ENCODE measurements at regions not wholly inside any gene's neighbourhood (a gene's known extent, or its start where the extent isn't known, plus 50 kb on each side); places are given as distances from the start of the nearest gene placed in this dataset.
"Not testable (repeated sequence)": the region's sequence is repeated elsewhere in the genome, so short reads cannot be mapped to it uniquely, and the experiment has no call there.

DNA sequence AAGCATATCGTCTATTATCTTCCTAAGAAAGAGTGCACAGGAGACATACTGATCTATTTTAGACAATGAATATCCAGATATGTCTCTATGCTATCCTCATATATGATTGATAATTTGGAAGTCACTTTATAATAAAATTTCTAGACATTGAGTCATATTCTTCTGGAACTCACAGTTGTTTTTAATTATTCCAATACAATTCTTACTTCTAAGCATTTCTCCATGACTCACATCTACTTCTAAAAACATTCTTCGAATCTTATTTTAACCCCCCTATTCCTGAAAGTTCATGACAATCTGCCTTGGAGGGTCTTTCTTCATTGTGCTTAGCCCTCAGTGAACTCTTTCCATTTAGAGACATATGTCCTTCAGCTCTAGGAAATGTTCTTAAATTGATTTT, 368.1 kb downstream of the MDFIC start:
- peaks cover 4% of the 10 kb centered on the region for H3K27me3 Mint-ChIP-seq
- no peaks in the 10 kb centered on the region for H3K4me1 Mint-ChIP-seq (ENCODE audit: low read depth)
- H3K27ac Mint-ChIP-seq = no peak overlapping the region
- H3K36me3 Mint-ChIP-seq = no peaks in the 10 kb centered on the region
- no peak overlapping the region for H3K4me3 Mint-ChIP-seq
- no peaks in the 10 kb centered on the region for H3K9me3 Mint-ChIP-seq (ENCODE audit: low read depth)

DNA sequence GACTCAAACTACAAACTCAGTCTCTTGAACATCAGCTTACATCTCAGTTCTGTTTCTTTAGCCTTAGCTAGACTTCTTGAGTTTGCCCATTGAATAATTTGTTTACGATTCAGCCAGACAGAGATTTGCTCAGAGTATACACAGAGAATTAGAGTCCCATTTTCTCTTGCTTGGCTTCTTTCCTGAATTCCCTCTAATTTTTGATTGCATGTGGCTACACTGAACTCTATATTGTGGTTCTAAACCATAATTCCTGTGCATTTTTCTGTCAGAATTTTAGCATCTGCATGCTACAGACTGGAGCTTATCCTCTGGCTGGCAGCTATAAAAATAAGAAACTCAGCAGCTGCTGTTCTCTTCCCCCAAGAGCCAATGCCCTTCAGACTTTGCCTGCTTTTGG, 354.9 kb downstream of the MDFIC start:
- Mint-ChIP-seq H3K27ac (no peak overlapping the region), H3K9me3 (ENCODE audit: low read depth) (no peaks in the 10 kb centered on the region), H3K4me3 (no peak overlapping the region), H3K27me3 (peaks cover 6% of the 10 kb centered on the region), H3K36me3 (no peaks in the 10 kb centered on the region), H3K4me1 (ENCODE audit: low read depth) (no peaks in the 10 kb centered on the region)

DNA sequence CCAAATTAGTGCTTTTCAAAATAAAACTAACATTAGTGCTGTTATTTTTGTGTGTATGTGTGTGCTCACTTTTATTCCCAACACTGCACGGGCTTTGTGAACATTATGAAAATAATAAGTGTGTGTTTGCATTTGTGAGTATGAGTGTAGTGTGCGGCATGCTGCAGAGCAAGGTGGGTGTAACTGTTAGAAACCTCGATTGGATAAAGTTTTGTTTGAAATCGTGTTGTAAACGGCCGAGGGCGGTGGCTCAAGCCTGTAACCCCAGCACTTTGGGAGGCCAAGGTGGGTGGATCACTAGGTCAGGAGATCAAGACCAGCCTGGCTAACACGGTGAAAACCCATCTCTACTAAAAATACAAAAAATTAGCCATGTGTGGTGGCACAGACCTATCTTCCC, 352.0 kb downstream of the MDFIC start:
- not testable (repeated sequence) for H3K27ac Mint-ChIP-seq; H3K4me3 Mint-ChIP-seq; H3K27me3 Mint-ChIP-seq; H3K9me3 Mint-ChIP-seq (ENCODE audit: low read depth); H3K36me3 Mint-ChIP-seq; H3K4me1 Mint-ChIP-seq (ENCODE audit: low read depth)

DNA sequence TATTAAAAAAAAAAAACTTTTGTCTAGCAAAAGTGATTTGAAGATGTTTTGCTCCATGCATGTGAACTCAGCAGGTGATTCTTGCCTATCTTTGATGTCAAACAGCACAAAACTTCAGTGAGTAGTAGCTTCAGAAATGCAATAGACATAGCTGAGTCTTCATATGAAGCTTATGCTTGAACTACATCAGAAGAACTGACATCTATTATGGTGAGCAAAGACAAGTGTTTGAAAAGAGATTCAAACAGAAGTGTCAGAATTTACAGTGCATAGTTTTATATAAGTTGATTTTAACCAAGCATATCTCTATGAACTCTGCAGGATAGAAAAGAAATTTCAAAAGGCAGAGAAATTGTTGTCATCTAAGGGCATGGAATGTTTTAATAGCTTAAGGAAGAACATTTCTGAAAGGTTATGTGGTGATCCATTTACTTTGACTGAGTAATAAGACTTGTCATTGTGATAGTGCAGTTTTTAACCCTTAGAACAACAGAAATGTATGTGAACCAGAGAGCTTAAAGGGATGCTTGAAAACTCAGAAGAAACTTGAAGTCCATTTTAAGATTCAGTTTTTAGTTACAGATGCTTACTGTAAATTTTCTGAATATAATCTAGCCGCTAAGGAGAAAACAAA, 351.4 kb downstream of the MDFIC start:
- Mint-ChIP-seq H3K27ac (no peak overlapping the region), H3K4me1 (ENCODE audit: low read depth) (no peaks in the 10 kb centered on the region), H3K36me3 (no peaks in the 10 kb centered on the region), H3K27me3 (peaks cover 6% of the 10 kb centered on the region), H3K4me3 (no peak overlapping the region), H3K9me3 (ENCODE audit: low read depth) (no peaks in the 10 kb centered on the region)

DNA sequence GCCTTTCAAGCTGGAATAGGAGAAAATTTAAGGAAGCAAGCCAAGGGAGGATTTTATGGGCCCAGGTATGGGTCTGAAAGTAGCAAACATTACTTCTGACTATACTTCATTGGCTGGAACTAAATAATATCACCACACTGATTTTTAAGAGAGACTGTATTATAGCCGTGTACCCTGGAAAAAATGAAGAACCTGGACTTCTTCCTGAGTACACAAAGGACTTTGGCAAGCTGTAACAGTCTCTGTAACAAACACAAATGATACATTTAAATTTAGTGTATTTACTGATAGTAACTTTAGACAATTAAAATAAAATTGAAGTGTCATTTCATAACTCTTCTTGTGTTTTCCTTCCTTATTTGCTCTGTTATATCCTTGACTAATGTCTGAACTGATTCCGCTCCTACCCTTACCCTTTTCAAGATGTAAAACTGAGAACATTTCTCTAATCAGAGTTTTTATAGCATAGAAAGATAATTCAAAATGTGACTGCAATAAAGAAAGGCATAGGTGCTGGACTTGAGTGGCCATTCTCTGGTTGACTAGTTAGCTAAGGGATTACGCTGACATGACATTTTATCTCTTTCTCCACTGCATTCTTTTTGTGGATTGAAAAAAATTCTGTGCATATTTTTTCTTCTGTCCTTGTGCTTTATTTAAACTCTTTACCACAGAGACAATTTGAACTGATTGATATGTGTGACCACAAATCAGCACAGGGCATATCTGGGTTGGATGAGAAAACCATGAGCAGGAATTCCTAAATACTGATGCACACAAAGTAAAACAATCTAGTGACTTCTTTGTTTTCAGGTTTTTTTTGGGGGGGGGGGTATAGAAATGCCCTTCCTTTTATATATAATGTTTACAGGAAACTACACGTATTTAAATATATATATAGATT, 349.7 kb downstream of the MDFIC start:
- H3K27ac Mint-ChIP-seq = no peak overlapping the region
- peaks cover 11% of the 10 kb centered on the region for H3K27me3 Mint-ChIP-seq
- H3K4me3 Mint-ChIP-seq = no peak overlapping the region
- H3K36me3 Mint-ChIP-seq = no peaks in the 10 kb centered on the region
- no peaks in the 10 kb centered on the region for H3K9me3 Mint-ChIP-seq (ENCODE audit: low read depth)
- H3K4me1 Mint-ChIP-seq (ENCODE audit: low read depth) = no peaks in the 10 kb centered on the region

DNA sequence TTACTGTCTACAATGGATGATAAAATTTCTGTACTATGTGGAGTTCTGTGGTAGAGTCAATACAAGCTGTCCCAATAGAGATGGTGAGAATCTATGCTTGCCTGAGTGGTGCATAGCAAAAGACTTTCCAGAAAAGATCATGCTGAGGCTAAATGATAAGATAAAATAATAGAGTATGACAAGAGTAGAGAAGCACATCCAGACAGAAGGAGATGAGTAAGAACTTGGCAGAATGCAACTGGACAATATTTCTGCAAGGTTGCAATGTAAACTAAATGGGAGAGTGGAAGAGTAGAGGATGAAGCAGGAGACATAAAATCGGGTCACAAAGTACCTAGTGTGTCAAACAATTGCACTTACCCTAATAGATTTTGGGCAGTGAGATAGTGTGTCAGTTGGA, 347.6 kb downstream of the MDFIC start:
- Mint-ChIP-seq H3K27ac (no peak overlapping the region), H3K4me3 (no peak overlapping the region), H3K9me3 (ENCODE audit: low read depth) (no peaks in the 10 kb centered on the region), H3K27me3 (peaks cover 17% of the 10 kb centered on the region), H3K36me3 (no peaks in the 10 kb centered on the region), H3K4me1 (ENCODE audit: low read depth) (no peaks in the 10 kb centered on the region)

DNA sequence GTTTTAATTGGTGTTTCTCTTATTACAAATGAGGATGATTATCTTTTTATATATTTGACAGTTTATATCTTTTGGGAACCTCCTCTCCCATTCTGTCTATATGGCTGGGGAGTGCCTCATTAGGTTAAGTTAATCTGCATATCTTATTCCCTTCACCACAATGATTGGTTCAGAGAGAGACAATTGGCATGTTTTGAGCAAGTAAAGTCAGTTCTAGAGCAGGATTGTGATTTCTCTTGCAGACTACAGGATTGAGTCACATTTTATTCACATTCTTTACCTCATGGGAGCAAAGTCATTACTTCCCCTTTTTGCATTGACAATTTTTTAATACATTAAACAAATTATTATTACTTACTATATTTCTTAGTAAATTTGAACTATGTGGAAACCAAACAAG, 345.6 kb downstream of the MDFIC start:
- Mint-ChIP-seq H3K9me3 (ENCODE audit: low read depth) (no peaks in the 10 kb centered on the region), H3K4me3 (no peak overlapping the region), H3K27ac (no peak overlapping the region), H3K27me3 (peaks cover 17% of the 10 kb centered on the region), H3K36me3 (no peaks in the 10 kb centered on the region), H3K4me1 (ENCODE audit: low read depth) (no peaks in the 10 kb centered on the region)

DNA sequence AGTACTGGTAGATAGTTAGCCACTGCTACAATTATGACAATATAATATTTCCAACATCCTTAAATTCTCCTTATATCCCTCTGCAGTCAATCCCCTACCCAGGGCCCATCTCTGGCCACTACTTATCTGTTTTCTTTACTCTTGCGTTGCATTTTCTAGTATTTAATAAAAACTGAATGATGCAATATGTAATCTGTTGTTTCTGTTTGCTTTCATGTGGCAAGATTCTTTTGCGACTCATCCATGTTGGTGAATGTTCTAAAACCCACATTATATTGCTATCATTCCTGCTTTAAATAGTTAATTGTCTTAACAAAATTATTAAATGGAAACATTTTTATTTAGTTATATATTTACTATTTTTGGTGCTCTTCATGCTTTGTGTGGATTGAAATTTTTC, 338.5 kb downstream of the MDFIC start:
- peaks cover 4% of the 10 kb centered on the region for H3K27me3 Mint-ChIP-seq
- no peak overlapping the region for H3K27ac Mint-ChIP-seq
- no peaks in the 10 kb centered on the region for H3K9me3 Mint-ChIP-seq (ENCODE audit: low read depth)
- no peaks in the 10 kb centered on the region for H3K36me3 Mint-ChIP-seq
- H3K4me1 Mint-ChIP-seq (ENCODE audit: low read depth) = no peaks in the 10 kb centered on the region
- H3K4me3 Mint-ChIP-seq = no peak overlapping the region

DNA sequence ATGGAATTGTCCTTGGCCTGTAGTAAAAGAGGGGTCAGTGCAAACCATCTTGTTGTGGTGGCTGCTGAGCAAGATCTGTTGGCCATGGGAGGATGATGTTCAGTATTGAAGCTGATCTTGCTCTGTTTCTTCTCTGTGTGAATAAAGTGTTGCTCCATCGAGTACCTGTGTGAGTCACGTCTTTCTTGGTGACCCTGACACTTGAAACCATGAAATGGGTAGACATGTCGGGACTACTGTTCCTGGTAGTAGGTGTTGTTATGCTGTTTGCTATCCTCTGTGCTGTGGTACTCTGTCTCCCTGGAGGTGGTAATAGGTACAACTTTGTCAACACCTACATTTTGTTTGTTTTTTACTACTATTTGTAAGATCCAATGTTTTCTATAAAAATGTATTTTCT, 330.6 kb downstream of the MDFIC start:
- H3K4me3 Mint-ChIP-seq = no peak overlapping the region
- H3K27me3 Mint-ChIP-seq = peaks cover 2% of the 10 kb centered on the region
- H3K9me3 Mint-ChIP-seq (ENCODE audit: low read depth) = no peaks in the 10 kb centered on the region
- no peaks in the 10 kb centered on the region for H3K36me3 Mint-ChIP-seq
- H3K27ac Mint-ChIP-seq = no peak overlapping the region
- H3K4me1 Mint-ChIP-seq (ENCODE audit: low read depth) = no peaks in the 10 kb centered on the region

DNA sequence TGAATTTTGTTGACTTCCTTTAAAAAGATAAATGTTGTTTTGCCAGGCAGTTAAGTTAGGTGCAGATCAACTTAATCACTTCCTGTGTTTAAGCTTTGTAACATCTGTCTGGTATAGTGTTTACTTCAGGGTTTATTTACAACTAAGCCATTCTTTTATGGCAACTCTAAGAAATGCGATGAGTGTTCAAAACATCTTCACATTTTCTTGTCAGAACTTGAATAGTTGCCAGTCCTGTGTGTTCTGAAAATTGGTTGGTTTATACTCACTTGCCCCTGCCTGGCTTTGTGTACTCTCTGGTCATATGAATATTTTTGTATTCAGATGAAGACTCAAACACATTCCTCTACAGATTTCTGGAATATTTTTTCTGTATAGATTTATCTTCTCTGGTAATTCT, 327.2 kb downstream of the MDFIC start:
- Mint-ChIP-seq H3K9me3 (ENCODE audit: low read depth) (peaks cover 19% of the 10 kb centered on the region), H3K36me3 (peaks cover 4% of the 10 kb centered on the region), H3K4me1 (ENCODE audit: low read depth) (no peaks in the 10 kb centered on the region), H3K27me3 (peaks cover 2% of the 10 kb centered on the region), H3K4me3 (no peak overlapping the region), H3K27ac (no peak overlapping the region)

DNA sequence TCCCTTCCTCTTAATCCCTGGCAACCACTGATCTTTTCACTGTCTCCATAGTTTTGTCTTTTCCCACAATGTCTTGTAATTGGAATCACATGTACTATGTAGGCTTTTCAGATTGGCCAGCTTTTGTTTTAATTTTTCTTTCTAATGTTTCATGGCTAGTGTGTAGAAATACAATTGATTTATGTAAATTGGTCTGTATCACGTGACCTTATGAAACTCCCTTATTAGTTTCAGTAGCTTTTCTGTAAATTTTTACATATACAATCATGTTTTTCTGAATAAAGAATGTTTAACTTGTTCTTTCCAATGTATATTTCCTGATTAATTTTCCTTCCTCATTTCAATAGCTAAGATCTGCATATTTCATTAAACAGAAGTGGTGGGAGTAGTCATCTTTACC, 319.3 kb downstream of the MDFIC start:
- Mint-ChIP-seq H3K9me3 (ENCODE audit: low read depth) (peaks cover 17% of the 10 kb centered on the region), H3K4me1 (ENCODE audit: low read depth) (no peaks in the 10 kb centered on the region), H3K4me3 (no peak overlapping the region), H3K27ac (no peak overlapping the region), H3K27me3 (peaks cover 1% of the 10 kb centered on the region), H3K36me3 (peaks cover 5% of the 10 kb centered on the region)

DNA sequence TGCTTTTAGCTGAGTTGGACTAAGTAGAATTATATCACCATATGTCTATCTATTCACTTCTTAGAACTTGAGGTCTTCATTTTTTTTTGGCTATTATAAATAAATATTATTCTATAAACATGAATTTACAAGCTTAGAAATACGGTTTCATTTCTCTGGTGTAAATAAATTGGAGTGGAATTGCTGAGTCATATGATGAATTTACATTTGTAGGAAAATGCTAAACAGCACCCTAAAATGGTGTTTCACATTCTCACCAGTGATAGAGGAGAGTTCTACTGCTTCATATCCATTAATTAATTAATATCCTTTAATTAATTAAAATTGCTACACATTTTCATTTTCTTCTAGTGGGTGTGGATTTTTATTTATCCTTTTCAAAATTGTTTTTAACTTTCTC, 318.3 kb downstream of the MDFIC start:
- H3K4me1 Mint-ChIP-seq (ENCODE audit: low read depth) = no peaks in the 10 kb centered on the region
- no peak overlapping the region for H3K27ac Mint-ChIP-seq
- H3K36me3 Mint-ChIP-seq = peaks cover 4% of the 10 kb centered on the region
- peaks cover 1% of the 10 kb centered on the region for H3K27me3 Mint-ChIP-seq
- no peak overlapping the region for H3K4me3 Mint-ChIP-seq
- H3K9me3 Mint-ChIP-seq (ENCODE audit: low read depth) = peaks cover 14% of the 10 kb centered on the region

DNA sequence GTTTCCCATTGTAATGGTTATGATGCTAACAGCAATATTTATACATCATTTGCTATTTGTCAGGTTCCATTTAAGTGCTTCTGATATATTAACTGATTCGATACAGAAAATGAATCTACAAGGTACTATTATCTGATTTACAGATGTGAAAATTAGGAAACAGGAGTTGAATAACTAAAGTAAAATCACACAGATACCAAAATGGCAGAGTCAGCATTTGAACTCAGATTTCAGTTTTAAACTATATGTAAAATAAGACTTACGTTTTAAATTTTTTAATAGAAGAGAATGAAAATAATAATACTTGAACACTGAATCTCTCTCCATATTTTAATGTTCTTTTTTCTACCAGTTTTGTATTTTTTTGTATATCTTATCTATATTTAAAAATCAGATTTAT, 313.2 kb downstream of the MDFIC start:
- Mint-ChIP-seq H3K4me1 (ENCODE audit: low read depth) (peaks cover 12% of the 10 kb centered on the region), H3K9me3 (ENCODE audit: low read depth) (peaks cover 10% of the 10 kb centered on the region), H3K27ac (no peak overlapping the region), H3K27me3 (peaks cover 1% of the 10 kb centered on the region), H3K36me3 (peaks cover 2% of the 10 kb centered on the region), H3K4me3 (no peak overlapping the region)

DNA sequence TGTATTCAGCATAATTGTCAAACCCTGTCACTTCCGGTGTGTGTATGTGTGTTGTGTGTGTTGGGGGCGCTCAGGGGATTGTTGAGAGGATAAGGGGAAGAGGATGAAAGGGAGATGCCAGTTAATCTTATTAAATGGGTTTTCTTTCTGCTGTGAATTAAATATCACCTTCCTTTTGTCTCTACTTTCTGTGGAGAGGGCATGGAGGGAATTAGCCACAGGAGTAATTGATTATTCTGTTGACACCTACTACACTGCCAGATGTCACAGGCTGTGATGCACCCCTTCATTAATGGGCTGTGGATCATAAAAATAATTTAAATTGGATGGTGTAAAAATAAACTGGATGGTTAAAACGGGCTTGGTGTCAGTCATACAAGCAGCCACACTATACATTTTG, 311.9 kb downstream of the MDFIC start:
- H3K36me3 Mint-ChIP-seq = peaks cover 2% of the 10 kb centered on the region
- no peak overlapping the region for H3K27ac Mint-ChIP-seq
- no peak overlapping the region for H3K4me3 Mint-ChIP-seq
- H3K4me1 Mint-ChIP-seq (ENCODE audit: low read depth) = peaks cover 20% of the 10 kb centered on the region
- H3K9me3 Mint-ChIP-seq (ENCODE audit: low read depth) = peaks cover 10% of the 10 kb centered on the region
- peaks cover 1% of the 10 kb centered on the region for H3K27me3 Mint-ChIP-seq

DNA sequence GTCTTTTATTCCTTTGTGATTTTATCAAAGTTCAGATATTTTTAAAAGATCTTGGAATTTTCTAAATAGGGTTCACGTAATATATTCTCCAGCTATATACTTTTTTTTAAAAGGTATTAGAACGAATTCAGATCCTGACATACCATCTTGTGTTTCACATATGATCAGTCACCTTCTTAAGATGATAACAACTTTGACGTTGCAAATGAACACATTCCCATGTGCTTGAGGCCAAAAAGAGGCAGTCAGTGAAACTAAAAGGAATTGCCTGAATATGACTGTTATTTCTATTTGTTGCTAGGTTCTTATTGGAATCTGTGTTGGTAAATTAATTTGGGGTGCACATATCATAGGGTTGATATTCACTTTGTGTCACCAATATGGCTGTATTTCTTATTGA, 310.1 kb downstream of the MDFIC start:
- no peak overlapping the region for H3K4me3 Mint-ChIP-seq
- H3K4me1 Mint-ChIP-seq (ENCODE audit: low read depth) = peaks cover 20% of the 10 kb centered on the region
- no peaks in the 10 kb centered on the region for H3K27me3 Mint-ChIP-seq
- H3K9me3 Mint-ChIP-seq (ENCODE audit: low read depth) = peaks cover 10% of the 10 kb centered on the region
- H3K27ac Mint-ChIP-seq = no peak overlapping the region
- H3K36me3 Mint-ChIP-seq = peaks cover 2% of the 10 kb centered on the region

Data from activated naive CD8-positive, alpha-beta T cell (primary cell).